Activated CD4-positive, alpha-beta T cell treated with anti-CD3 and anti-CD28 coated beads, Interleukin-2, Interleukin-6, amounts not matched to agents 100 ng/mL and 50 ng/mL, durations not matched to agents 16 hours and 8 hours (primary cell): ENCODE measurements at regions not wholly inside any gene's neighbourhood (a gene's known extent, or its start where the extent isn't known, plus 50 kb on each side); places are given as distances from the start of the nearest gene placed in this dataset.

ENCODE experiments used
- DNase-seq: peaks from one replicate; pipeline ENCODE4 v3.0.0-alpha.2; 2020

GRCh38 chr7:32131091-32131490 is 60.9 kb upstream of the PDE1C start:
- no peak for DNase-seq

- DNase-seq, result no peak
Observed at GRCh38 chr7:32126843-32127242, 56.6 kb upstream of the PDE1C start.
